Loucy (cell line): ENCODE measurements at regions not wholly inside any gene's neighbourhood (a gene's known extent, or its start where the extent isn't known, plus 50 kb on each side); places are given as distances from the start of the nearest gene placed in this dataset.

ENCODE experiments used
- H2AFZ ChIP-seq: fragments of 200-600 bp; sonication (generic); 2 replicates; pipeline ENCODE4 v1.6.0; 2016; ENCODE audit warnings: antibody characterized with exemption, mild to moderate bottlenecking, low read length, moderate library complexity
- H3F3A ChIP-seq: fragments of 200-600 bp; 2 replicates; pipeline ENCODE4 v1.6.0; 2016; ENCODE audit warnings: antibody characterized with exemption, low read depth, mild to moderate bottlenecking
- H3K27me3 ChIP-seq: fragments of 200-600 bp; sonication (generic); 2 replicates; pipeline ENCODE4 v1.6.1; 2014; ENCODE audit warnings: low read length, mild to moderate bottlenecking; ENCODE audit not compliant: insufficient read depth, poor library complexity, severe bottlenecking
- H3K36me3 ChIP-seq: fragments of 200-600 bp; sonication (generic); 2 replicates; pipeline ENCODE4 v1.6.1; 2016; ENCODE audit warnings: low read length; ENCODE audit not compliant: insufficient read depth
- H3K4me1 ChIP-seq: fragments of 200-600 bp; sonication (generic); 2 replicates; pipeline ENCODE4 v1.5.1; 2014; ENCODE audit warnings: low read length, mild to moderate bottlenecking; ENCODE audit not compliant: insufficient read depth, poor library complexity, severe bottlenecking
- H3K4me2 ChIP-seq: fragments of 200-600 bp; sonication (generic); 2 replicates; pipeline ENCODE4 v1.6.0; 2014; ENCODE audit warnings: antibody characterized with exemption, low read length, low read depth, mild to moderate bottlenecking; ENCODE audit not compliant: poor library complexity, severe bottlenecking
- H3K4me3 ChIP-seq: fragments of 200-600 bp; sonication (generic); 2 replicates; pipeline ENCODE4 v1.5.1; 2014; ENCODE audit warnings: low read length, mild to moderate bottlenecking, mixed read lengths; ENCODE audit not compliant: poor library complexity, severe bottlenecking
- H3K79me2 ChIP-seq: fragments of 200-600 bp; sonication (generic); 2 replicates; pipeline ENCODE4 v1.6.1; 2014; ENCODE audit warnings: low read length; ENCODE audit not compliant: insufficient read depth
- H3K9ac ChIP-seq: fragments of 200-600 bp; sonication (generic); 2 replicates; pipeline ENCODE4 v1.6.0; 2014; ENCODE audit warnings: mild to moderate bottlenecking, low read depth, low read length, moderate library complexity; ENCODE audit not compliant: poor library complexity, severe bottlenecking
- H3K9me2 ChIP-seq: fragments of 200-600 bp; sonication (generic); replicated peaks from 2 replicates; pipeline ENCODE4 v1.6.1; 2016; ENCODE audit warnings: low read depth, low read length, mixed read lengths
- H3K9me3 ChIP-seq: fragments of 200-600 bp; sonication (generic); 2 replicates; pipeline ENCODE4 v1.6.1; 2014; ENCODE audit warnings: mild to moderate bottlenecking, antibody characterized with exemption, low read length, low read depth; ENCODE audit not compliant: insufficient read depth
- H4K20me1 ChIP-seq: fragments of 200-600 bp; sonication (generic); 2 replicates; pipeline ENCODE4 v1.6.0; 2014; ENCODE audit warnings: antibody characterized with exemption, low read length, mild to moderate bottlenecking; ENCODE audit not compliant: insufficient read depth, poor library complexity, severe bottlenecking
- CTCF ChIP-seq: fragments of 200-600 bp; sonication (generic); conservative IDR thresholded peaks from 2 replicates; pipeline ENCODE4 v1.5.1; 2014; ENCODE audit warnings: mild to moderate bottlenecking, antibody characterized with exemption, low read length
- EZH2phosphoT487 ChIP-seq: fragments of 200-600 bp; IDR thresholded peaks from 2 replicates; pipeline ENCODE4 v1.6.1; 2018; ENCODE audit warnings: antibody characterized with exemption, mild to moderate bottlenecking, moderate library complexity, borderline replicate concordance

GRCh38 chr12:67471810-67472209 lies 176.7 kb upstream of the DYRK2 start:
- TF ChIP-seq CTCF (no peak), EZH2phosphoT487 (no peak)
- H3K27me3 ChIP-seq = no peaks in the 10 kb centered on the region
- H2AFZ ChIP-seq = no peak overlapping the region
- H3K9me2 ChIP-seq = no peaks in the 10 kb centered on the region
- H3K9ac ChIP-seq = no peak overlapping the region
- no peaks in the 10 kb centered on the region for H4K20me1 ChIP-seq
- H3K36me3 ChIP-seq = no peaks in the 10 kb centered on the region
- no peaks in the 10 kb centered on the region for H3K79me2 ChIP-seq
- no peaks in the 10 kb centered on the region for H3K9me3 ChIP-seq
- H3K4me3 ChIP-seq = no peak overlapping the region
- no peak overlapping the region for H3K4me2 ChIP-seq
- no peaks in the 10 kb centered on the region for H3K4me1 ChIP-seq
- H3F3A ChIP-seq = no peaks in the 10 kb centered on the region

- H3K4me3 ChIP-seq = no peak overlapping the region
- TF ChIP-seq EZH2phosphoT487 = no peak
- TF ChIP-seq CTCF = no peak
- H3K79me2 ChIP-seq = no peaks in the 10 kb centered on the region
- no peaks in the 10 kb centered on the region for H4K20me1 ChIP-seq
- no peaks in the 10 kb centered on the region for H3F3A ChIP-seq
- H3K9me2 ChIP-seq = no peaks in the 10 kb centered on the region
- no peak overlapping the region for H2AFZ ChIP-seq
- H3K4me1 ChIP-seq = no peaks in the 10 kb centered on the region
- H3K9me3 ChIP-seq = no peaks in the 10 kb centered on the region
- H3K9ac ChIP-seq = no peak overlapping the region
- H3K36me3 ChIP-seq = no peaks in the 10 kb centered on the region
- no peaks in the 10 kb centered on the region for H3K27me3 ChIP-seq
- H3K4me2 ChIP-seq = no peak overlapping the region
These were observed 176.0 kb upstream of the DYRK2 start for GRCh38 chr12:67472539-67472938.

- no peaks in the 10 kb centered on the region for H3K36me3 ChIP-seq
These were observed 173.5 kb upstream of the DYRK2 start for GRCh38 chr12:67474934-67475620.

More at GRCh38 chr12:67474934-67475620, 173.5 kb upstream of the DYRK2 start:
- Histone ChIP-seq H3K9me2 (no peaks in the 10 kb centered on the region), H2AFZ (no peak overlapping the region), H3K27me3 (no peaks in the 10 kb centered on the region), H3K79me2 (no peaks in the 10 kb centered on the region), H4K20me1 (no peaks in the 10 kb centered on the region), H3K4me2 (no peak overlapping the region), H3K9ac (no peak overlapping the region), H3K4me1 (no peaks in the 10 kb centered on the region), H3K4me3 (no peak overlapping the region), H3K9me3 (no peaks in the 10 kb centered on the region), H3F3A (no peaks in the 10 kb centered on the region)
- TF ChIP-seq CTCF = no peak
- no peak for TF ChIP-seq EZH2phosphoT487
